Kidney (tissue), 13 donors: ENCODE measurements at regions not wholly inside any gene's neighbourhood (a gene's known extent, or its start where the extent isn't known, plus 50 kb on each side); places are given as distances from the start of the nearest gene placed in this dataset.

Experiments
- DNase-seq, 5 donors: peaks; one replicate each; pipeline ENCODE4 v3.0.0-alpha.2; 2013 to 2020
- FAIRE-seq: peaks from 2 replicates; lab custom pipeline; 2012; peaks lifted over from hg19 to GRCh38; lab: Jason Lieb, UNC
- H3K27ac ChIP-seq, 2 donors: one replicate each; pipeline ENCODE4 v1.7.0; 2013; ENCODE audit warnings: low read depth in 2 of 2, low read length in 2 of 2, inconsistent platforms in 1 of 2
- H3K27me3 ChIP-seq: one replicate; pipeline ENCODE4 v1.7.1; 2013; ENCODE audit warnings: low read length, inconsistent platforms; ENCODE audit not compliant: control insufficient read depth, insufficient read depth
- H3K36me3 ChIP-seq, 3 donors: one replicate each; pipeline versions ENCODE4 v1.7.0 to v1.7.1; 2013; ENCODE audit warnings: low read length in 3 of 3, control low read depth in 1 of 3, inconsistent platforms in 1 of 3; ENCODE audit not compliant: insufficient read depth in 3 of 3, control insufficient read depth in 2 of 3
- H3K4me1 ChIP-seq, 3 donors: one replicate each; pipeline versions ENCODE4 v1.7.0 to v1.7.1; 2013; ENCODE audit warnings: low read length in 3 of 3, inconsistent platforms in 1 of 3, low read depth in 1 of 3; ENCODE audit not compliant: control insufficient read depth in 2 of 3, insufficient read depth in 2 of 3
- H3K4me3 ChIP-seq, 3 donors: one replicate each; pipeline versions ENCODE4 v1.7.0 to v1.8.1; 2013; ENCODE audit warnings: low read length in 3 of 3, control low read depth in 1 of 3, inconsistent platforms in 1 of 3
- H3K9ac ChIP-seq, 3 donors: one replicate each; pipeline versions ENCODE4 v1.7.0 to v1.7.1; 2013; ENCODE audit warnings: low read length in 3 of 3, control low read depth in 1 of 3, inconsistent platforms in 1 of 3
- H3K9me3 ChIP-seq, 3 donors: one replicate each; pipeline versions ENCODE4 v1.7.0 to v1.7.1; 2013; ENCODE audit warnings: low read length in 3 of 3, control low read depth in 1 of 3, inconsistent platforms in 1 of 3; ENCODE audit not compliant: control insufficient read depth in 2 of 3, insufficient read depth in 1 of 3
- intact Hi-C: fragments of 100-400 bp; cut with DNase I; formaldehyde crosslinking; loops from one replicate; pipeline ENCODE4 v1.11.1; 2022
- TF ChIP-seq, protein P1 (sequence below): IDR thresholded peaks from 3 replicates; pipeline ENCODE4 v1.5.1; 2012; ENCODE audit warnings: mild to moderate bottlenecking, moderate library complexity, borderline replicate concordance; ENCODE audit not compliant: insufficient read depth; ENCODE audit errors: extremely low read depth
- donor health status: control.
- donor health status: control.
- donor health status: control.
- donor health status: control.
- donor health status: control.
- donor health status: DM: yes; HTN: yes; CAD: no.
- donor health status: Normal renal cell carcinoma (clear cell type).

DNA sequence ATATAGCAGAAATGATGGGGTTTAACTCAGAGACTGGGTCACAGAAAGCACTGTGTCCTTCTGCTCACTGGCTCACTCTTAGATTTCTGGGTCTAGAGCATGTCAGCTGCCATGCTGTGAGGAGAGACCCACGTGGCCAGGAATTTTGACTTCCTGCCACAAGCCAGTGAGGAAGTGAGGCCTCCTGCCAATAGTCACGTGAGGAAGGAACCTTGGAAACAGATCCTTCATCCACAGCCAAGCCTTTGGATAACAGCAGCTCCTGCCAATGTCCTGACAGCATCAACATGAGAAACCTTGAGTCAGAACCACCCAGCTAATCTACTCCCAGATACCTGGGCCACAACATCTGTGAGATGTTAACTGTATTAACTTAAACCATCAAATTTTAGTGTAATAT is 114.5 kb upstream of the PLPPR5 start:
- TF ChIP-seq, protein P1, sequence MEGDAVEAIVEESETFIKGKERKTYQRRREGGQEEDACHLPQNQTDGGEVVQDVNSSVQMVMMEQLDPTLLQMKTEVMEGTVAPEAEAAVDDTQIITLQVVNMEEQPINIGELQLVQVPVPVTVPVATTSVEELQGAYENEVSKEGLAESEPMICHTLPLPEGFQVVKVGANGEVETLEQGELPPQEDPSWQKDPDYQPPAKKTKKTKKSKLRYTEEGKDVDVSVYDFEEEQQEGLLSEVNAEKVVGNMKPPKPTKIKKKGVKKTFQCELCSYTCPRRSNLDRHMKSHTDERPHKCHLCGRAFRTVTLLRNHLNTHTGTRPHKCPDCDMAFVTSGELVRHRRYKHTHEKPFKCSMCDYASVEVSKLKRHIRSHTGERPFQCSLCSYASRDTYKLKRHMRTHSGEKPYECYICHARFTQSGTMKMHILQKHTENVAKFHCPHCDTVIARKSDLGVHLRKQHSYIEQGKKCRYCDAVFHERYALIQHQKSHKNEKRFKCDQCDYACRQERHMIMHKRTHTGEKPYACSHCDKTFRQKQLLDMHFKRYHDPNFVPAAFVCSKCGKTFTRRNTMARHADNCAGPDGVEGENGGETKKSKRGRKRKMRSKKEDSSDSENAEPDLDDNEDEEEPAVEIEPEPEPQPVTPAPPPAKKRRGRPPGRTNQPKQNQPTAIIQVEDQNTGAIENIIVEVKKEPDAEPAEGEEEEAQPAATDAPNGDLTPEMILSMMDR = no peak
- no peak for FAIRE-seq

DNA sequence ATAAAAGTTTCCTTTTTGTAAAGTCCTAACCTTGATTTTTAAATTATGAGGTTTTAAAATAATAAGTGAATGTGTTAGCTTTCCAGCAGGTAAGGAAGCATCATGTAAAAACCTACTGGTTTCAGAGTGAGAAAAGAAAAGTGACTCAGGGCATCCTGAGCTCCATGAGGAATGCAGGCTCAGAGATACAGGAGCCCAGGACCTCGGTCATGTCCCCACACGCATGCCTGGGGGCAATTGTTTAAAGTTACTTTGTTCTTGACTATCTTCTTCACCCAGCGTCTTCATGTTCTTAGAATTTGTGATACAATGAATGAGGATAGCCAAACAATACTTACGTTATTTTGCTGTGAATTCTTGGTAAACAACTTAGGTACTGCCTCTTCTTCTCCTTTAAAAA is 117.4 kb upstream of the PLPPR5 start:
- H3K9me3 ChIP-seq = no peaks in the 10 kb centered on the region

More for the DNA sequence above, 114.5 kb upstream of the PLPPR5 start:
- intact Hi-C loops = no loop called here
- H3K36me3 ChIP-seq = no peaks in the 10 kb centered on the region
- H3K4me3 ChIP-seq = no peak overlapping the region
- no peaks in the 10 kb centered on the region for H3K9me3 ChIP-seq
- no peaks in the 10 kb centered on the region for H3K4me1 ChIP-seq
- H3K9ac ChIP-seq = no peak overlapping the region
- H3K27me3 ChIP-seq = no peaks in the 10 kb centered on the region
- DNase-seq = no peak
- H3K27ac ChIP-seq = no peak overlapping the region

DNA sequence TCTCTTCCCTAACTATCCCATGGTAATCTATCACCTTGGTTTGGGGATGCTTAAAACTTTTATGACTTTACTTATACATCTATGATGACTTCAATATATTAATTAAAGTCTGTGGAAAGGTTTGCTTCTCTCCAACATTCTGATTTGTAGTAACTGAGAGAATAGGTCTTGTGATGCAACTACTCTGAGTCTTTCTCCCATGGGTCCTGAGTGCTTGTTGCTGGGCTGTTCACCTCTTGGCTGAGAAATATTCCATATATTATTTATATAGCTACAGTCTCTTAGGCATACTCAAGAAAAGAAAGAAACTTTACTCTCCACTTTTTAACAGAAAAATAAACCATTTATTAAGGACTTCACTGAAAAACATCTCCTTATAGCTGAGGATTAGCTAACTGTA is 119.3 kb upstream of the PLPPR5 start:
- no peaks in the 10 kb centered on the region for H3K36me3 ChIP-seq
- no peak for DNase-seq
- TF ChIP-seq, protein P1 = no peak
- no peak overlapping the region for H3K4me3 ChIP-seq
- FAIRE-seq = no peak
- no peaks in the 10 kb centered on the region for H3K27me3 ChIP-seq
- no peak overlapping the region for H3K9ac ChIP-seq
- intact Hi-C loops = no loop called here
- no peak overlapping the region for H3K27ac ChIP-seq
- no peaks in the 10 kb centered on the region for H3K9me3 ChIP-seq
- no peaks in the 10 kb centered on the region for H3K4me1 ChIP-seq

More for the DNA sequence above, 117.4 kb upstream of the PLPPR5 start:
- H3K4me3 ChIP-seq = no peak overlapping the region
- no peak for FAIRE-seq
- no peaks in the 10 kb centered on the region for H3K27me3 ChIP-seq
- H3K27ac ChIP-seq = no peak overlapping the region
- no peak overlapping the region for H3K9ac ChIP-seq
- TF ChIP-seq, protein P1 = no peak
- intact Hi-C loops = no loop called here
- no peaks in the 10 kb centered on the region for H3K36me3 ChIP-seq
- H3K4me1 ChIP-seq = no peaks in the 10 kb centered on the region
- no peak for DNase-seq

DNA sequence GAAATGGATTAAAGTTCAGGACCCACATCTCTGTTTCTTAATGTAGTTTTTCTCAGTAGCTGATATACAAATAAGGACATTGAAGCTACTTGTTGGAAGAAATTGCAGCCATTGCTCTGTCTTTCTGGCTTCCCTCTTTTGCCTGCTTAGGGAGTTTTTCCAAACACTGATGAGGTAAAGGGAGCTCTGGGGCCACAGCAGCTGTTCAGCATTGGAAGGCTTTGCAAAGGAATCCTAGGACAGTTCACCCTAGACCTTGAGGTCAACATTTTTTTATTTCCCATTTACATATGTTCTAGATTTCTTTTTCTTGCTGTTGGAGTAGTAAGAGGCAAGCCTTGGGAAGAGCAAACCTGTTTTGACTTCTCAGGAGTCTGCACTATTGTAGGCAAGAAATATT is 126.9 kb upstream of the PLPPR5 start:
- Histone ChIP-seq H3K27ac (no peak overlapping the region), H3K4me3 (no peak overlapping the region), H3K4me1 (no peaks in the 10 kb centered on the region), H3K36me3 (no peaks in the 10 kb centered on the region), H3K9ac (no peak overlapping the region), H3K27me3 (no peaks in the 10 kb centered on the region), H3K9me3 (no peaks in the 10 kb centered on the region)
- FAIRE-seq (no peak), DNase-seq (no peak)
- intact Hi-C loops = no loop called here
- TF ChIP-seq, protein P1 = no peak
